AG09309 (cell line): ENCODE measurements at regions not wholly inside any gene's neighbourhood (a gene's known extent, or its start where the extent isn't known, plus 50 kb on each side); places are given as distances from the start of the nearest gene placed in this dataset.

ENCODE experiments used
- DNase-seq: peaks from one replicate; pipeline ENCODE4 v3.0.0-alpha.2; 2010; ENCODE audit warnings: low read depth
- H3K4me3 ChIP-seq: 2 replicates; pipeline ENCODE4 v1.5.1; 2011; ENCODE audit warnings: mild to moderate bottlenecking, low read depth, low read length, moderate library complexity; ENCODE audit not compliant: control insufficient read depth
- CTCF ChIP-seq: IDR thresholded peaks from 2 replicates; pipeline ENCODE4 v1.5.1; 2011; ENCODE audit warnings: mild to moderate bottlenecking, low read depth, low read length, inconsistent platforms; ENCODE audit not compliant: insufficient read depth, control insufficient read depth; ENCODE audit errors: missing control alignments

GRCh38 chr9:19732441-19732951 lies 56.3 kb downstream of the SLC24A2 start:
- no peak overlapping the region for H3K4me3 ChIP-seq
- DNase-seq = no peak

DNA sequence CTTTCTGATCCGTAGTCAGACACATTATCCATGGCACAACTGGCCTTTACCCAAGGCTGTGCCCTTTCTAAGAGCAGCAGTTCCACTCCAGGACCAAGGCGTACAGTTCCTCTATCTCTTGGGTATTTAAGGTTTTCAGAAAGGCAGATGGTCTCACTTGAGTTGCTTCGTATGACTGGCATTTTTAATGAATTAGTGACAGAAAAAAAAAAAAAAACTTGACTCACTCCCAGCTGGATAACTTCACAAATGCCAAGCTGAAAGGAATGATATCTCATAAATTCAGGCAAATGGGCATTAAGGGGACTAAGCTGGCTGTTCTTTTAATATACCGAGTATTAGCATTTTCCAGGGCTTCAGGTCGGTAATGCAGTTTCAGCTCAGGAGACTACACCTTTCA lies 60.7 kb downstream of the SLC24A2 start:
- H3K4me3 ChIP-seq = no peak overlapping the region

More at GRCh38 chr9:19732441-19732951, 56.3 kb downstream of the SLC24A2 start:
- no peak for TF ChIP-seq CTCF

GRCh38 chr9:19725970-19726369 lies 62.9 kb downstream of the SLC24A2 start:
- no peak for TF ChIP-seq CTCF
- DNase-seq = no peak

More for the DNA sequence above, 60.7 kb downstream of the SLC24A2 start:
- no peak for TF ChIP-seq CTCF
- DNase-seq = no peak

DNA sequence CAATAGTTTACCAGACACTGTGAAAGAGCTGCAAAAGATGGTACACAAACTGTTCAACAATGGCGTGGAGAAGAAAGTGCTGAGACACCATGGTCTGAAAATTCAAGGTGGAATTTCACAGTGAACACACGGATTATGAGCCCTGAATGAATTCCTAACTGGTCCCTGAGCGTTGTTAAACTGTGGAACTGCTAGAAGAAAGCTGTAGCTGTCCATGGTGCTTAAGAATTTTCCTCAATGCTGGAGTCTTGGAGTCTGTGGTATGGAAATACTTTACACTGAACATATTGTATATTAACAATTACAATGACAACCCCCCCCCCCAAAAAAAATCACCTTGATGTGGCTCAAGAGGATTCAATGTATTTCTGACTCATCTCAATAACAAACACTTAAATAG lies 68.5 kb downstream of the SLC24A2 start:
- no peak overlapping the region for H3K4me3 ChIP-seq
- TF ChIP-seq CTCF = no peak
- no peak for DNase-seq

More at GRCh38 chr9:19725970-19726369, 62.9 kb downstream of the SLC24A2 start:
- no peak overlapping the region for H3K4me3 ChIP-seq

DNA sequence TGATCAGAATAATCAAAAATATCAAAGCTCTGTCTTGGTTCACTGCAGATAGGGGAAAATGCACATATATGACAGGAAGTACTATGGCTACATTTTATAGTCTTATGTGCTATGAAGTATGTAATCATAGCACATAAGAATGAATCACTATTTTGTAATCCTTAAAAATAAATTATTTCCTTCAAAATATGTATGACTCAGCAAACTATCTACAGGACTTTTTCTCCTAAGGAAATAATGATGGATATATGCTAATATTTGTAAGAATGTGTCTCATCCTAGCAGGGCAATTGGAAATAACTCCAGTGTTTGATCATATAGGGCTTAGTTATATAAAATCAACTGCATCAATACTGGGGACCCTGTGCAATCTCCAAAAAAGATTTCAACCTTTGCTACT lies 85.1 kb downstream of the SLC24A2 start:
- H3K4me3 ChIP-seq = no peak overlapping the region
- no peak for TF ChIP-seq CTCF
- DNase-seq = no peak

GRCh38 chr9:19701991-19702390 lies 86.8 kb downstream of the SLC24A2 start:
- H3K4me3 ChIP-seq = no peak overlapping the region
- no peak for DNase-seq
- no peak for TF ChIP-seq CTCF

DNA sequence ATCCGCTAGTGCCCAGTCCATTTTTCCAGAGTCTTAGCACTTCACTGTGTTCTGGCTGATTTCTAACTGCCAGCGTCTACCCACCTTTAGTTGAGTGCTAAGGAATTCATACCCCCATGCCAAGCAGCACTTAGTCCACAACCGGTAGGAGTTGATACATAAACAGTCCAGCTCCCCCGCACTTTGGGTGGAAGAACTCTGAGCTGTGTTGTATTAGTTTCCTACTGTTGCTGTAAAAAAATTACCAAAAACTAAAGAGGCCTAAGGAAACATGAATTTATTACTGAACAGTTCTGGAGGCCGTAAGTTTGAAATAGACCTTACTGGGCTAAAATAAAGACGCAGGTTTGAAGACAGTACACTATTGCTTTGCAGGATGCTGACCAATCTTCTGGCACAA lies 87.6 kb downstream of the SLC24A2 start:
- no peak for DNase-seq
- no peak for TF ChIP-seq CTCF
- no peak overlapping the region for H3K4me3 ChIP-seq
